ENCODE measurements at regions not wholly inside any gene's neighbourhood (a gene's known extent, or its start where the extent isn't known, plus 50 kb on each side); places are given as distances from the start of the nearest gene placed in this dataset.

DNA sequence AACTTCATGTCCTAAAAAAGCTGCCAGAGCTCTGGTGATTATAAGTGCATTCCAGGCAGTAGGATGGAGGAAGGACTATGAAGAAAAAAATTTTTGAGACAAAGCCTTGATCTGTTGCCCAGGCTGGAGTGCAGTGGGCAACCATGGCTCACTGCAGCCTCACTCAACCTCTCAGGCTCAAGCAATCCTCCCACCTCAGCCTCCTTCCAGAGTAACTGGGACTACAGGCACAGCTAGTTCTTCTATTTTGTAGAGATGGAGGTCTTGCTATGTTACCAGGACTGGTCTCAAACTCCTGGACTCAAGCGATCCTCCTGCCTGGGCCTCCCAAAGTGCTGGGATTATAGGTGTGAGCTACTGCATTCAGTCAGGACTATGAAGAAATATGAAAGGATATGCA, 161.2 kb downstream of the IRS2 start:
- TF ChIP-seq, protein P1, sequence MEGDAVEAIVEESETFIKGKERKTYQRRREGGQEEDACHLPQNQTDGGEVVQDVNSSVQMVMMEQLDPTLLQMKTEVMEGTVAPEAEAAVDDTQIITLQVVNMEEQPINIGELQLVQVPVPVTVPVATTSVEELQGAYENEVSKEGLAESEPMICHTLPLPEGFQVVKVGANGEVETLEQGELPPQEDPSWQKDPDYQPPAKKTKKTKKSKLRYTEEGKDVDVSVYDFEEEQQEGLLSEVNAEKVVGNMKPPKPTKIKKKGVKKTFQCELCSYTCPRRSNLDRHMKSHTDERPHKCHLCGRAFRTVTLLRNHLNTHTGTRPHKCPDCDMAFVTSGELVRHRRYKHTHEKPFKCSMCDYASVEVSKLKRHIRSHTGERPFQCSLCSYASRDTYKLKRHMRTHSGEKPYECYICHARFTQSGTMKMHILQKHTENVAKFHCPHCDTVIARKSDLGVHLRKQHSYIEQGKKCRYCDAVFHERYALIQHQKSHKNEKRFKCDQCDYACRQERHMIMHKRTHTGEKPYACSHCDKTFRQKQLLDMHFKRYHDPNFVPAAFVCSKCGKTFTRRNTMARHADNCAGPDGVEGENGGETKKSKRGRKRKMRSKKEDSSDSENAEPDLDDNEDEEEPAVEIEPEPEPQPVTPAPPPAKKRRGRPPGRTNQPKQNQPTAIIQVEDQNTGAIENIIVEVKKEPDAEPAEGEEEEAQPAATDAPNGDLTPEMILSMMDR (IDR thresholded peaks at IDR 0.05), result no peak
- no peak for TF ChIP-seq POLR2A (IDR thresholded peaks at IDR 0.05)
